Posterior cingulate gyrus (tissue), 11 donors: ENCODE measurements at regions not wholly inside any gene's neighbourhood (a gene's known extent, or its start where the extent isn't known, plus 50 kb on each side); places are given as distances from the start of the nearest gene placed in this dataset.
"Not testable (repeated sequence)": the region's sequence is repeated elsewhere in the genome, so short reads cannot be mapped to it uniquely, and the experiment has no call there.

Experiments
- DNase-seq, 10 donors: peaks; one replicate each; pipeline versions ENCODE4 v3.0.0 to v3.0.0-alpha.2; 2020 to 2021; ENCODE audit warnings: mixed read lengths in 3 of 10
- intact Hi-C: fragments of 100-400 bp; cut with DNase I; formaldehyde crosslinking; loops from one replicate; pipeline ENCODE4 v1.15.1; 2023

DNA sequence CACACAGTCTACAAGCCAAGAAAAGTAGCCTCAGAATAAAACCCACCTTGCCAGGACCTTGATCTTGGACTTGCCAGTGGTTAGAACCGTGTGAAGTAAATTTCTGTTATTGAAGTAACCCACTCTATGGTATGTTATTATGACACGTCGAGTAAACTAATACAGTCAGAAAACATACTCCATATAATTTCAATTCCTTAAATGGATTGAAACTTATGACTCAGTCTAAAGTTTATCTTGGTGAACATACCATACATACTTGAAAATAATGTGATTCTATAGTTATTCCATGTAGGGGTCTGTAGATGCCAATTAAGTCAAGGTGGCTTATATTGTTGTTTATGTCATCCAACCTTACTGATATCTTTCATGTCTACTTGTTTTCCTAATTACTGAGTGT lies 950.7 kb downstream of the TLE4 start:
- intact Hi-C loops: no loop called here
- DNase-seq: no peak

DNA sequence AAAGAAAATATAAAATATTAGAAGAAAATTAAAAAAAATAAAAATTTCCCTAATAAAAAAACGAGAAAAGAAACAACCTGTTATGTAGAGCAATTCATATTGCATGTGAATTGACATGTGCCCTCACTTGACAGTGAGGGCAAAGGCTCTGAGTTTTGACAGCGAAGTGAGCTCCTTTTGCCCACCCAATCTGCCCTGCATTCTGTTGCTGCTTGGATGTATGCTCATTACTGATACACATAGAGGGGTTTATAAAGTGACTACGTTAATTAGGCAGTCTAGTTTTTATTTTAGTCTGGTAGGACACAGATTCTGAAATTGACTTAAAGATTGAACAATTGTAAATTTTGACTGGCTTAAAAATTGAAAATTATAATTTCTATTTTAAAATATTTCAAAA lies 949.4 kb downstream of the TLE4 start:
- no peak for DNase-seq
- intact Hi-C loops: no loop called here

DNA sequence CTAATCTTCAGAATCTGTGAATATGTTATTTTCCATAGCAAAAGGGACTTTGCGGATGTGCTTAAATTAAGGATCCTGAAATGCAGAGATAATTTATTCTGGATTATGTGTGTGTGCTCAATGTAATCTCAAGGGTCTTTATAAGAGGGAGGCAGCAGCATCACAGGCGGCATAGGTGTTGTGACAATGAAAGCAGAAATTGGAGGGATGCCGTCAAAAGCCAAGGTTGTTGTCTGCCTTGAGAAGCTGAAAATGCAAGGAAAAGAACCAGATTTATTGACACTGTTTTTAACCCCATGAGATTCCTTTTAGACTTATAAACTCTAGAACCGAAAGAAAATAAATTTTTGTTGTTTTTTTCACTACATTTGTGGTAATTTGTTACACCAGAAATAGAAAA lies 948.5 kb downstream of the TLE4 start:
- intact Hi-C loops: no loop called here
- DNase-seq: no peak

DNA sequence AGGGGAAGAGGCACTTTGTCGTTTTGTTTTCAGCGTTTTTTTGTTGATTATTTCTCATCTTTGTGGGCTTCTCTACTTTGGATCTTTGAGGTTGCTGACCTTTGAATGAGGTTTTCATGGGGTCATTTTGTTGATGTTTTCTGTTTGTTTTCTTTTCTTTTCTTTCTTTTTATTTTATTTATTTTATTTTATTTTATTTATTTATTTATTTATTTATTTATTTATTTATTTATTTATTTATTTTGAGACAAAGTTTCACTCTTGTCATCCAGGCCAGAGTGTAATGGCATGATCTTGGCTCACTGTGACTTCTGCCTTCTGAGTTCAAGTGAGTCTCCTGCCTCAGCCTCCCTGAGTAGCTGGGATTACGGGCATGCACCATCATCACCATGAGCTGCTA lies 946.7 kb downstream of the TLE4 start:
- intact Hi-C loops: no loop called here
- no peak for DNase-seq

DNA sequence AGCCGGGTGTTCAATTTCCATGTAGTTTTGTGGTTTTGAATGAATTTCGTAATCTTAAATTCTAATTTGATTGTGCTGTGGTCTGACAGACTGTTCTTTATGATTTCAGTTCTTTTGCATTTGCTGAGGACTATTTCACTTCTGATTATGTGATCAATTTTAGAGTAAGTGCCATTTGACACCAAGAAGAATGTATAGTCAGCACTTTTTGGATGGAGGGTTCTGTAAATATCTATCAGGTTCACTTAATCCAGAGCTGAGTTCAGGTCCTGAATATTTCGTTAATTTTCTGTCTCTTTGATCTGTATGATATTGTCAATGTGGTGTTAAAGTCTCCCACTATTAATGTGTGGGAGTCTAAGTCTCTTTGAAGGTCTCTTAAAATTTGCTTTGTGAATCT lies 944.9 kb downstream of the TLE4 start:
- intact Hi-C loops: no loop called here
- DNase-seq: no peak

DNA sequence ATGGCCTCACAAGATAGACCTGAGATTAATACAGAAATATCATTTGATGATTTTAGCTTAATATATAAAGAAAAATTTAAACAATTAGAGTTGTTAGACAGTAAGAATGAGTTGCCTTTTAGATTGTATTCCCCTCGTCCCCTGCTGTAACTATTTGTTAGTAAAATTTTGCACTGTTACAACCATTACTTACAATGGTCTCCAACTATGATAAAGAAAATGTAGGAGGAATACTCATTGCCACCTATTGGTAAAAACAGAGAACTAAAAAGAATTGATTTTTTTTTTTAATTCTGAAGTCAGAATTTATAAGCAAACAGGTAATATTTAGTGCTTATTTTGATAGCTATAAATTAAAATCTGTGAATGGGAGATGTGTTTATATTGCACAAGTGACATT lies 937.6 kb downstream of the TLE4 start:
- intact Hi-C loops: no loop called here
- no peak for DNase-seq

DNA sequence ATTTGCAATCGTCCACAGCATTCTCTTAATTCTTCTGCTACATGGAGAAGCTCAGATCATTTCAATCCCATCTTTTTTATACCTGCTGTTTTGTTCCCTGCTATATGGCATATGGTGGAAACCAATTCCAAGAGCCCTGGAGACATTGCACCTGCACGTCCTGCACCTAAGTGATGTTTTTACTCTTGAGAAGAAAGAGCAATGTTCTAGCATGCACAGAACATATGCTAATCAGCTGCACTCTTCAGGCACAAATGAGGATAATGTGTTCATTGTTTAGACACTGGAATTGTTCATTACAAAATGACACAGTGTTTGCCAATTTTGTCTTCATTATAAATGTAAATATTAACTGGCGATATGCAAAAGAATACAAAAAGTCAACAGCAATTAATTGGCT lies 935.8 kb downstream of the TLE4 start:
- intact Hi-C loops: no loop called here
- DNase-seq: no peak

DNA sequence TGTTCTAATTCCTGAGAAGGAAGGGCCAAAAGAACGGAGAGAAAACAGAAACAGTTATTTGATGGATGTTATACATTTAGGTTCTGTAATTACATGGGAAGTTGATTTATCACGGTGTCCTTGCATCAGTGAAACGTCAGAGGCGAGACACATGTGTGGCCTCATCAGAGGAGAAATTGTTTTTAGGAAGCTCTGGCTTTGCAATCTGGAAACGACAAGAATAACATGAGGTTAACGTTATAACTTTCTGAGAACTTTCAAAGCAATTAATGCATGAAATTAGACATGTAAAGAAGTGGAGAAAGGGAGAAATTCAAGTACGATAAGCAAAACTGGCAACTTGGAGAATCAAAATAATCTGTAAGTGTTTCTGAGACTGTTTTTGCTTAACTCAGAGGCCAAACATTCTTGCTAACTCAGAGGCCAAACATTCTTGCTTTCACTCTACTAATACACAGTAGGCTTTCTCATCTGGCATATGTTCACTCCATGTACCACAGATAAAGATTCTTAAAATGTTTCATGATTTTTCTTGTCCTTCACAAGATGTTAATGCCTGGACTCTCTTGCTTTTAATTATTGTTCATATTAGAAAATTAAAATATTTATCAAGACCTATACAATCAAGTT lies 933.0 kb downstream of the TLE4 start:
- no peak for DNase-seq
- intact Hi-C loops: no loop called here

DNA sequence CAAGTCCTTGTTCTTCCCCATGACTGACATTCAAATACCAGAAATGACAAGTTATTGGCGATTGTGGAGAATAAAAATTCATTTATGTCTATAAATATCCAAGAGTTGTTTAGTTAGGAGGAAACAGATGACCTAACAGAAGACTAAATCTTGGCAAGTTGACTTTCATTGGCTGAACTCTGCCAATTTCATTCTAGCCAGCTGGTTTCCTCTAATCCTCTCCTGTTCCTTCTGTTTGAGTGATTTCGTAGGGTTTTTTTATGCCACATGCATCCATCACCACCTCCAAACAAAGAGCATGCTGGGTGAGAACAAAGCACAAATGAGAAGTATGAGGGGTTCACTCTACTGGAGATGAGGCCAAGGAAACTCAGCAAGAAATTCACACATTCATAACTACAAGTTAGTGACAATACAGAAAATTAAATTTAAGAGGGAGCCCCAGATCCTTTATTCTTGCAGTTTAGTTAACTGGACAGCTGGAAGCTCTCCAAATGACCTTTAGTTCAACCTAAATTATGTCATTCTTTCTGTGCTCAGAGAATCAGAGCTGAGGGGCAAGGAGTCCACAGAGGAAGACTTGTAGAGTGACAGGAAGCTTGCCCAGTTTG lies 932.0 kb downstream of the TLE4 start:
- intact Hi-C loops: no loop called here
- DNase-seq: no peak

DNA sequence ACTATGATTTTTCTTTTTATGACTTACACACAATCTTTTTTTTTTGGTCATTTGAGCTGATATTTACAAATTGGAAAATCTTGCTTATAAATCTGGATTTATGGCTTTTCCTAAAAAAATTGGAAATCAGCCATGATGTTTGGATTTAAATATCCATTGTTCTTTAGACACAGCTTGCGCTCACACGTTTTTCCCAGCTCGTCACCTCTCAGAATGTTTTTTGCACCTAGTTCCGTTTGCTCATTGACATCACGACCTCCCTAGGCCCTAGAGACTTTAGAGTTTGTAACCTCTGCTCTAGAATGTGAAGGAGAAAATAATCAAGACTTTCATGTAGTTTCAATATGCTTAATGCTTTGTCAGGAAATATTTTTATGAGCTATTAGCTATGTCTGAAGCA lies 930.5 kb downstream of the TLE4 start:
- no peak for DNase-seq
- intact Hi-C loops: no loop called here

DNA sequence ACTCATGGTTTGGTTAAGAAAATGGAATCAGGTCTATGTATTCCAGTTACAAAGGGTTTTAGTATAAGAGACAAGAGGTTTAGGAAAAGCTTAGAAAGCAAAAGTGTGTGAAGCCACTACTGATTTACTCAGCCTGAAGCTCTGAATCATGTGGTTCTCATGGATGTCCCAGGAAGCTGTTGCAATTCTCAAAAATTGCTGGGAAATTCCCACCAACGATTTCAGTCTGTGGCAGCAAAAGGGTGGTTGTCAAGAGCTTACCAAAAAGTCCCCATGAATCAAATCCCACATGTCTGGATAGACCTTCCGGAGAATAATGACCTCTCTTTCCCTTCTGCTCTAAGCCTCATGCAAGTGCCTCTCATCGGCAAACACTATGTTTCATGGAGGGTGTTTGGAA lies 929.9 kb downstream of the TLE4 start:
- intact Hi-C loops: no loop called here

DNA sequence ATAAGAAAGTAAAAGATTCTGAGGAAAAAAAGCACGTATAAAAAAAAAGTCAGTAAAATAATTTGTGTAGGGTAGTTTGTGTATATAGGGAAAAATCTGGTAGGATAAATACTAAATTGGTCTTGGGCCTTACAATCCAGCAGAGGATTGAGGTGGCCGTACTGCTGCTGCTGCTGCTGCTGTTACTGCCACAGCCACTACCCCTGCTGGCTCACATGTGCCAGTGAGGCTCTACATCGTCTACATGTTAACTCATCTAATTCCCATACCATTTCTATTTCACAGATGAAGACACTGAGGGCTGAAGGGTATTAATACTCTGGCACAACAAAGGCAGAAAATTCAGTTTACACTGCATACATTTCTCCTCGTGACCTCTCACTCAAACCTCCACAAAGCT lies 928.5 kb downstream of the TLE4 start:
- intact Hi-C loops: no loop called here
- no peak for DNase-seq

More for the DNA sequence above, 929.9 kb downstream of the TLE4 start:
- DNase-seq: no peak

DNA sequence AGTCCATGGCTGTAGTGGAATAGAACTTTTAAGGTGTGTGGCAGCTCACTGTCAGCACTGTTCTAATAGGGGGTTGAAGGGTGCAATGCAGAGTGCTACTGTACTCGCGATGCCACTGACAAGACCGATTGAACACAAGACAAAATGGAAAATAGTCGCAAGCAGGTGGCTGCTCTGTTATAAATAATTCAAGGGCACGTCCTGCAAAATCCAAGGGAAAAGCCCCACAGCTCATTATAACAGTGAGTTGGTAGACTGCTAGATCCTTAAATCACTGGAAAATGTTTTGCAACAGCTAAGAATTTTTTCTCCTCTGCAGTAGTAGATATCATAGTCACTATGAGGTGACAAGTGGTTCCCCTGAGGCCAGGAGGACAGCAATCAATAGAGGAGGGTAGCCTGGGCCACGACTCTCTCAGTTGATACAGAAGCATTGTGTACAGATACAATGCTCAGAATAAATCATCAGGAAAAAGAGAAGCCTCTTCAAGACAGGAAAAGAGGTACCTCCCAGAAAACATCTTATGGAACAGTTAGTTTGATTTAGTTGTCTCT lies 926.3 kb downstream of the TLE4 start:
- intact Hi-C loops: no loop called here
- no peak for DNase-seq

DNA sequence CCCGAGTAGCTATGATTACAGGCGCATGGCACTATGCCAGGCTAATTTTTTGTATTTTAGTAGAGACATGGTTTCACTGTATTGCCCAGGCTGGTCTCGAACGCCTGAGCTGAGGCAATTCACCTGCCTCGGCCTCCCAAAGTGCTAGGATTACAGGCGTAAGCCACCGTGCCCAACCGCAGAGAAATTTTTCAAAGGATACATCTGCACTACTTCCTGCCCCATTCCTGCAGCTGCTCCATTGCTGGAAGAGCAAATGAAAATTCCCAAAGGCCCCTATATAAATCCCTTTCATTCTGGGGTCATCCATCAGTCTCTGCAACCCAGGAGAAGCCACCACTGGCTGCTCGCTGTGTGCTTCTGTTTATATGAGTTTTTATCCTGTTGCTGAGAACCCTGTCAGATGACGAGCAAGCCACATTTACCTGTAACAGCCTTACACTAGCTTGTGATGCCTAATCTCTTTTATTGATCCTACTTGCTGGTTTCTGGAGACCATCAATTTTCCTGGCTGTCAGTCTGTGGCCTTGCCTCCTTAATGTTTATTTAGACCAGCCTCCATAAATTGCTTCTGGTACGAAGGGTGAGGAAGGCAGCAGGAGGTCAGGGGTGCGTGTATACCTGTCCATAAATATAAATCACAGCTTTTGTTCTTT lies 925.3 kb downstream of the TLE4 start:
- DNase-seq: no peak
- intact Hi-C loops: no loop called here

DNA sequence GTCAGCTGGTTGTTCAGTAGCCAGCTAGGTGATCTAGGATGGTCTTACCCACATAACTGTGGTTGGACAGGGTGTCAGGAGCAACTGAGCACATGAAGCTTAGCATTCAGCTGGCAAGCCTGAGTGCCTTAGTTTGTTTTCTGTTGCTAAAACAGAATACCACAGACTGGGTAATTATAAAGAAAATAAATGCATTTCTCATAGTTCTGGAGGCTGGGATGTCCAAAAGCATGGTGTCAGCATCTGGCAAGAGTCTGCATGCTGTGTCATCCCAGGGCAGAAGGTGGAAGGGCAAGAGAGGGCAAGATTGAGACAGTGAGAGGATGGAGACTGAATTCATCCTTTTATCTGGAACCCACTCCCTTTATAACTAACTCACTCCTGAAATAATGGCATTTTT lies 921.5 kb downstream of the TLE4 start:
- intact Hi-C loops: no loop called here

DNA sequence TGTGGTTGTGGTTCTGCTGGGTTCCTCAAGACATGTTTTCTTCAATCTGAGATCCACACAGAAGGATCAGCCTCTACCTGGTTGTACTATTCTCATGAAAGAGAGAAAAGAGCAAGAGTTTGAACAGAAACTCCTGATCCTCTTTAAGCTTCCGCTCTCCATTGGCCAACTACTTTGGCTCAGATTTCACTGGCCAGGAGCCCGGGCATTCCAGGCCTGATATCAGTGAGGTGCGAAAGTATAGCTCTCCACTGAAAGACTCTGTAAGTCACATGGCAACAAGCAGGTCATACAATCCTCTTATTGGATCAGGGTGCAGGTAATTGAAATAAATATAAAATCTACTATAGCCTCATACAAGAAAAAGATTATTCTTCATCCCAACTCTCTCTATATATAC lies 920.5 kb downstream of the TLE4 start:
- no peak for DNase-seq
- intact Hi-C loops: no loop called here

More for the DNA sequence above, 921.5 kb downstream of the TLE4 start:
- DNase-seq: no peak

DNA sequence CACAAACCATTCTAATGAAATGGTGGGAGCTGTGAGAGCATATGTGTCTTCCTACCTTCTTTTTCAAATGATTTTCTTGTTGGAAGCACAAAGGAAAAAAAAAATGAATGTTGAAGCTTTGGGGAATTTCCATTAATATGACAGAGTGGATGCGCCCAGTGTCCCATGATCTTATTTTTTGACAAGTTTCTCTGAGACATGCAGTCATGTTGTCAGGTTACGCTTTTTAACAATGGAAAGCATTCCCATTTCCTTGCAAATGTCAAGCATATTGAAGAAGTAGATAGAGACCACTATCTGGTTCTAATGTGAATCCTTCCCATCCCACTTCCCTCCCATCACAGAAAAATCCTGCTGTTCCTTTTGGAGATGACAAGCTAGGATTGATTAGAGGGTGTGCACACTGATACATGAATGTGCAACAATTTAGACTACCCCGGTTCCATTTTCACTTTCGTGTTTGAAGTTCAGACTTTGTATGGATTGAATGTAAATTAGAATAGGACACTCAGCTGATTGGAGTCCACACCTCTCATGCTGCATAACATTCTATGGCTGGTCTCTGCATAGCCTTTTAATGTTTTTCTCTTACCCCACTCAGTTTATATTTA lies 919.4 kb downstream of the TLE4 start:
- DNase-seq: no peak
- intact Hi-C loops: no loop called here

DNA sequence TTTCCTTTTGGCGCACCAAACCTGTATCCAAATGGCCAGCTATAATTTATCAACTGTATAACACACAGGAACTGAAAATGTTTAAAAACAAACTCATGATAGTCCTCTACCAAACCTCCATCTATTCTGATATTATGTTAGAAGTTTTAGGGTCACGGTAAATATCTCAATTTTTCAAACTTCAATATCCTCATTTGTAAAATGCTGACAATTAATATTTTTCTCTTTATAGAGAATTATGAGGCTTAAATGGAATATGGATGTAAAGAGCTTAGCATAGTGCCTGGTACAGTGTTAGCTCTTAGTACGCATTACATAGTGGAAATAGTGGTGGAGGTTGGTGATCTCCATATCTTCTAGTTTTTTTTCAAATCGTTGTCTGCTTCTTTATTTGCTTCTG lies 917.6 kb downstream of the TLE4 start:
- intact Hi-C loops: no loop called here
- DNase-seq: no peak

DNA sequence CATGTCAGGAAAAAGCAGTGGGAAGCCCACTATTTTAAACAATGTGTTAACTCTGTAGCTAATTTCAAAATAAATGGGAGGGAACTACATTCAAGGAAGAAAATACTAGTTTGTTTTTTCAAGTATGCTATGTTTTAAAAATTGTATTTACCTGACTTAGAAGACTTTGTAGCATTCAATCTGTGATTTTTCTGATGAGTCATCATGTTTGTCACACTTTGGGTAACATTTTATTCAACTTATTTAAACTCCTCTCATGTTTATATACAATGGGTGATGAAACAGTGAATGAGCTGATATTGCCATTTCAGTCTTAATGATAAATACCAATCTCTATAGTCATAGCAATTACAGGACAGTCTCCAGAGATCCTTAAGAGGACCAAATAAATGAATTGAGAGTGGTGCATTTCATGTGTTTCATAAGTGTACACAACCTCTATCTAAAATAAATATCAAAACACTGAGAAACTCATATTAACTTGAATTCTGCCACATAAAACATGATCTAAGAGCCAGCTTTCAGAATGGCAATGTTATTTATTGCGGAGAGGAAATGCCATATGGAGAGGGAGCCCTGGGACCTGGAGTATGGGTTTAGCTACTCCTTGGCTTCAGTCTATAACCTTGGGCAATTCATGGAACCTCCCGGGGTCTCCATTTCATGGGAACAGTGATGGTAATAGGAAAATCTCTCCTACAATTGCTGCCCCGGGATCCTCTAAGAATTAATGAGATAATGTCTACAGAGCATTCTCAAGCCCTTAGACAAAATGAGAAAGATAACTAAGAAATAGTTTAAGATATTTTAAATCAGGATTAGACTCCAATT lies 913.9 kb downstream of the TLE4 start:
- DNase-seq: no peak
- intact Hi-C loops: no loop called here

DNA sequence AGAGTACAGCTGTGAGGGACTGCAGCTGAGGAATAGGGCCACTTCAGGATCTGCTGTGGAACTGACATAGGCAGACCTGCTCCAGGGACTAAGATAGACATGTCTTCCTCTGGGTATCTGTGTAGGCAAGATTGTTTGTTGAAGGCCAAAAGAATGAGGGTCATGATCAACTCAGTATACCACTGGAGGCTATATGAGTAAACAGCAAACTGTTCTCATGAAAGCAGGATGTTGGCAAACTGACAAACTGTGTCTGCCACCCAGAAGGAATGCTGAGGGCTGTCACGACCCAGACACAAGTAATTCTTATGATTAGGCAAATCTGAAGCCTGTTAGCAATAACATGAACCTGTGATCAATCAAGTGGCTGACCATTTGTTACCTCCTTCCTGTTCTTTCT lies 910.5 kb downstream of the TLE4 start:
- intact Hi-C loops, DNase-seq: not testable (repeated sequence)

DNA sequence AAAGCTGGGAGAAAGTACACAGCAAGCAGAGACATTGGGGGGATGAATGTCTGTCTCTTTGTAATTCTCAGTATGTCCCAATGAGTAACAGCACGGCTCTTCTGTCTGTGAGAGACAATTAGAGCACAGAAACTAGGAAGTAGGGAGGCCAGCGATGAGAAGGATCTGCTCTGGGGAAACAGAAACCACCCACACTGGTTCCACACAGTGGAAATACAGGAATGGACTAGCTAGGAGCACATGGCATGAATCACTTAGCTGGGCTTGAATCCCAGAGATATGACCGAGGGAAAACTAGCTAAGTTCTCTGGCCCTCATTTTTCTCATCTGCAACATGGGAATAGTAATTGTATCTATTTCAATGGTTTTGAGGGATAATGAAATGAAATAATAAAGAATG lies 895.9 kb downstream of the TLE4 start:
- intact Hi-C loops: no loop called here
- no peak for DNase-seq
